Fibroblast of skin of abdomen (primary cell): ENCODE measurements at regions not wholly inside any gene's neighbourhood (a gene's known extent, or its start where the extent isn't known, plus 50 kb on each side); places are given as distances from the start of the nearest gene placed in this dataset.

Source experiments
- DNase-seq: peaks from one replicate; pipeline ENCODE4 v3.0.0-alpha.2; 2013

GRCh38 chr11:69393178-69393832 is 88.2 kb upstream of the LINC01488 start:
- no peak for DNase-seq

- DNase-seq: no peak
These were observed 87.6 kb upstream of the LINC01488 start for GRCh38 chr11:69393865-69394233.

GRCh38 chr11:69394234-69394868 is 87.1 kb upstream of the LINC01488 start:
- no peak for DNase-seq

GRCh38 chr11:69394869-69395246 is 86.6 kb upstream of the LINC01488 start:
- DNase-seq: no peak

GRCh38 chr11:69395287-69395686 is 86.2 kb upstream of the LINC01488 start:
- DNase-seq: no peak

GRCh38 chr11:69396051-69396947 is 85.2 kb upstream of the LINC01488 start:
- no peak for DNase-seq

GRCh38 chr11:69396948-69397307 is 84.5 kb upstream of the LINC01488 start:
- DNase-seq: no peak

- no peak for DNase-seq
These were observed 83.7 kb upstream of the LINC01488 start for GRCh38 chr11:69397732-69398131.

GRCh38 chr11:69398529-69399492 is 82.7 kb upstream of the LINC01488 start:
- DNase-seq: peak; percentile 41

- no peak for DNase-seq
These were observed 81.3 kb upstream of the LINC01488 start for GRCh38 chr11:69400140-69400539.

- DNase-seq: no peak
These were observed 80.5 kb upstream of the LINC01488 start for GRCh38 chr11:69400771-69401590.

GRCh38 chr11:69401715-69402114 is 79.7 kb upstream of the LINC01488 start:
- DNase-seq: no peak

- no peak for DNase-seq
These were observed 79.1 kb upstream of the LINC01488 start for GRCh38 chr11:69402251-69402887.

- peak; percentile 22 for DNase-seq
These were observed 77.8 kb upstream of the LINC01488 start for GRCh38 chr11:69403556-69404215.

- DNase-seq: no peak
These were observed 75.4 kb upstream of the LINC01488 start for GRCh38 chr11:69406060-69406459.

- DNase-seq: no peak
These were observed 71.4 kb upstream of the LINC01488 start for GRCh38 chr11:69409812-69410645.

- DNase-seq: no peak
These were observed 70.1 kb upstream of the LINC01488 start for GRCh38 chr11:69411257-69411924.

GRCh38 chr11:69413015-69413801 is 68.3 kb upstream of the LINC01488 start:
- DNase-seq: no peak
